ENCODE measurements at regions not wholly inside any gene's neighbourhood (a gene's known extent, or its start where the extent isn't known, plus 50 kb on each side); places are given as distances from the start of the nearest gene placed in this dataset.

DNA sequence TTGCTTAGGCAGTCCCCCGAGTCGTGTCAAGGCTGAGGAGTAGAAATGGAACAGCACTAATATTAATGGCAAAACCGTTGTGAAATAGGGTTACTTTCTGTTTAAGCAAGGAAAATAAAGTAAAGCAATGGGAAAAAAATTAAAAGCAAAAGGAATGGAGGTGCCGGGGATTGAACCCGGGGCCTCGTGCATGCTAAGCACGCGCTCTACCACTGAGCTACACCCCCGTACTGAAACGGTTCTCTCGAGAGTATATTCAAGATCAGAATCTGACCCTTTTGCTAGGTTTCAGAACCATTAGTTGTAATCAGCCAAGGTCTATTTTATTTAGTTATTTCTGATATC lies 85.5 kb downstream of the TRIM27 start:
- peak overlapping the region; percentile 54; the same call in 1 of the 2 replicates for H3K9ac ChIP-seq (ENCODE audit: low read length)
- H3K4me3 ChIP-seq (ENCODE audit: low read length), result peak overlapping the region; percentile 82
- no peaks in the 10 kb centered on the region for H3K9me2 ChIP-seq (replicated peaks; ENCODE audit: insufficient read depth, low read length)
- H2AFZ ChIP-seq (ENCODE audit: low read length), result peak overlapping the region; percentile 86
- no peaks in the 10 kb centered on the region for H4K20me1 ChIP-seq (ENCODE audit: insufficient read depth, low read length)
- H3K79me2 ChIP-seq (ENCODE audit: low read length), result no peaks in the 10 kb centered on the region
- TF ChIP-seq, protein P1, sequence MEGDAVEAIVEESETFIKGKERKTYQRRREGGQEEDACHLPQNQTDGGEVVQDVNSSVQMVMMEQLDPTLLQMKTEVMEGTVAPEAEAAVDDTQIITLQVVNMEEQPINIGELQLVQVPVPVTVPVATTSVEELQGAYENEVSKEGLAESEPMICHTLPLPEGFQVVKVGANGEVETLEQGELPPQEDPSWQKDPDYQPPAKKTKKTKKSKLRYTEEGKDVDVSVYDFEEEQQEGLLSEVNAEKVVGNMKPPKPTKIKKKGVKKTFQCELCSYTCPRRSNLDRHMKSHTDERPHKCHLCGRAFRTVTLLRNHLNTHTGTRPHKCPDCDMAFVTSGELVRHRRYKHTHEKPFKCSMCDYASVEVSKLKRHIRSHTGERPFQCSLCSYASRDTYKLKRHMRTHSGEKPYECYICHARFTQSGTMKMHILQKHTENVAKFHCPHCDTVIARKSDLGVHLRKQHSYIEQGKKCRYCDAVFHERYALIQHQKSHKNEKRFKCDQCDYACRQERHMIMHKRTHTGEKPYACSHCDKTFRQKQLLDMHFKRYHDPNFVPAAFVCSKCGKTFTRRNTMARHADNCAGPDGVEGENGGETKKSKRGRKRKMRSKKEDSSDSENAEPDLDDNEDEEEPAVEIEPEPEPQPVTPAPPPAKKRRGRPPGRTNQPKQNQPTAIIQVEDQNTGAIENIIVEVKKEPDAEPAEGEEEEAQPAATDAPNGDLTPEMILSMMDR (IDR thresholded peaks at IDR 0.05; ENCODE audit: low read length), result no peak
- no peak for TF ChIP-seq EZH2 (optimal IDR thresholded peaks at IDR 0.05; ENCODE audit: low read depth, low read length)
- H3K27me3 ChIP-seq (replicated peaks; ENCODE audit: insufficient read depth, low read length), result peaks cover 10% of the 10 kb centered on the region
- H3K4me2 ChIP-seq (ENCODE audit: low read depth, low read length), result peak overlapping the region; percentile 85
- no peaks in the 10 kb centered on the region for H3K36me3 ChIP-seq (replicated peaks; ENCODE audit: insufficient read depth, low read length)
- peak; percentile 79 for DNase-seq
- peak overlapping the region; percentile 57; the same call in 1 of the 2 replicates for H3K27ac ChIP-seq (ENCODE audit: low read length)
- H3F3A ChIP-seq (ENCODE audit: insufficient read depth, low read length), result peaks cover 8% of the 10 kb centered on the region
- no peaks in the 10 kb centered on the region for H3K4me1 ChIP-seq (ENCODE audit: low read length)
- H3K9me3 ChIP-seq (replicated peaks; ENCODE audit: insufficient read depth, low read length), result no peaks in the 10 kb centered on the region

DNA sequence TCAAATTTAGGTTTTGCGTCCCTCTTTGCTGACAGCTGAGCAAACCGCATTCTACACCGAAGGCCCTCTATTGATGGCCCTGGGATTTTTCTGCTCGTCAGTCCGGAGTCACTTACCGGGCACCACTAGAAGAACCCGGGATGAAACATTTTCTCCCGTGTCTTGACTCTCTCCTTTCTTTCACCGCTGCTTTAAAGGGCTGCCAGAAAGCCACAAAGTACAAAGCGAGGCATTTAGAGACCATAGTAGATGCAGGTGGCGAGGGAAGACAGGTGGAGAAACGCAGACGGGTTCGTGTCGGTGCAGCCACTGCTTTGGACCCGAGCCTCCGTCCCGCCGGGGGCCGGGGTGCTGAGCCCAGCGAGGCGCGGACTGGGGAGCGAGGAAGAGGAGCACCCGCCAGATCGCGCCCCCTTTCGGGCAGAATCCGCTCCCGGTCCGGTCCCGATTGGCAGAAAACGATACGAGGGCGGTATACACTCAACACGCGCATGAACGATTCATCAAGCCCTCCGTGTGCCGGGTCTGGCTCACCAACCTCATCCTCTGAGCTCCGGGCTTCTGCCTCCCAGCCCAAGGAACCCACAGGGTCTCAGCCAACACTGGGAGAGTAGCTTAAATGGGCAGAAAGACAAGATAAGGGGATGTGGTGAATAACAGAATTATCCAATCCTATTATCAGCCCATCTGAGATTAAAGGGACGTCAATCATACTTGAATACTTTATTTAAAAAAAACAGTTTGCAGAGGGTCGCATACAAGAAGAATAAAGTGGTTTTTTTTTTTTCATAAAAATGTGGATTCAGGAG lies 84.9 kb downstream of the TRIM27 start:
- peak; percentile 84 for DNase-seq
- Histone ChIP-seq H4K20me1 (ENCODE audit: insufficient read depth, low read length) (no peaks in the 10 kb centered on the region), H3K9me2 (replicated peaks; ENCODE audit: insufficient read depth, low read length) (no peaks in the 10 kb centered on the region), H3F3A (ENCODE audit: insufficient read depth, low read length) (peaks cover 8% of the 10 kb centered on the region), H3K9ac (ENCODE audit: low read length) (peak overlapping the region; percentile 54; the same call in 1 of the 2 replicates), H3K4me2 (ENCODE audit: low read depth, low read length) (peak overlapping the region; percentile 85), H3K27me3 (replicated peaks; ENCODE audit: insufficient read depth, low read length) (peaks cover 10% of the 10 kb centered on the region), H2AFZ (ENCODE audit: low read length) (peak overlapping the region; percentile 86), H3K9me3 (replicated peaks; ENCODE audit: insufficient read depth, low read length) (no peaks in the 10 kb centered on the region), H3K79me2 (ENCODE audit: low read length) (no peaks in the 10 kb centered on the region), H3K4me1 (ENCODE audit: low read length) (no peaks in the 10 kb centered on the region), H3K36me3 (replicated peaks; ENCODE audit: insufficient read depth, low read length) (no peaks in the 10 kb centered on the region), H3K27ac (ENCODE audit: low read length) (peak overlapping the region; percentile 57; the same call in 1 of the 2 replicates), H3K4me3 (ENCODE audit: low read length) (peak overlapping the region; percentile 82)
- TF ChIP-seq, protein P1 (IDR thresholded peaks at IDR 0.05; ENCODE audit: low read length), result peak; percentile 64
- no peak for TF ChIP-seq EZH2phosphoT487 (IDR thresholded peaks at IDR 0.05; ENCODE audit: low read length)

DNA sequence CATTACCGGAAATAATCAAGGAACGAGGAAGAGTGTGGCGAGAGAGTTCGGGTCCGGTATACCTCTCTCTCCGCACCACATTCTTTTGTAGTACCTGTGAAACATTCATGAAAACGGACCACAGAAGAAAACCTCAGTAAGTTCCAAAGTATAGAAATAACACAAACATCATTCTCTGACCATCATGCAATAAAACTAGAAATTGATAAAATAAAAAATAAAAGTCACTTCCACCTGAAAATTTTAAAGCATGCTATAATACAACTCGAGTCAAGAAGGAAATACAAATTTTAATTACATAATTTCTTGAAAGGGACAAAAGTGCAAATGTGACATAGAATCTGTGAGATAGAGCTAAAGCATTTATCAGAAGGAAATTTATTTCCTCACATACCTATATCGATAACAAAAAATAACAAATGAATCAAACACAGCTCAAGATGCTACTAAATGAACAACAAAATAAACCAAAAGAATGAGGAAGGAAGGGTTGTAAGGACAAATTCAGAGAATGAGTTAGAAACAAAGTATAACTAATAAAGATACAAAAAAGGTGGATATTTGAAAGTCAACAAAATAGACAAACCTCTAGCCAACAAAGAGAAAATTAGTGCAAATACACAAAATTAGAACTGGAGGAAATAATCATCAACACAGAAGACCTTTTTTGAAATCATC lies 84.2 kb downstream of the TRIM27 start:
- Histone ChIP-seq H3K79me2 (ENCODE audit: low read length) (no peaks in the 10 kb centered on the region), H3K9me2 (replicated peaks; ENCODE audit: insufficient read depth, low read length) (no peaks in the 10 kb centered on the region), H3K27ac (ENCODE audit: low read length) (no peak overlapping the region), H3K9ac (ENCODE audit: low read length) (peak overlapping the region; percentile 54; the same call in 1 of the 2 replicates), H3K4me3 (ENCODE audit: low read length) (peak overlapping the region; percentile 82), H2AFZ (ENCODE audit: low read length) (peak overlapping the region; percentile 86), H3K4me2 (ENCODE audit: low read depth, low read length) (peak overlapping the region; percentile 85), H3F3A (ENCODE audit: insufficient read depth, low read length) (peaks cover 8% of the 10 kb centered on the region), H3K27me3 (replicated peaks; ENCODE audit: insufficient read depth, low read length) (peaks cover 10% of the 10 kb centered on the region), H3K9me3 (replicated peaks; ENCODE audit: insufficient read depth, low read length) (no peaks in the 10 kb centered on the region), H3K36me3 (replicated peaks; ENCODE audit: insufficient read depth, low read length) (no peaks in the 10 kb centered on the region), H3K4me1 (ENCODE audit: low read length) (no peaks in the 10 kb centered on the region), H4K20me1 (ENCODE audit: insufficient read depth, low read length) (no peaks in the 10 kb centered on the region)
- no peak for DNase-seq
- no peak for TF ChIP-seq EZH2phosphoT487 (IDR thresholded peaks at IDR 0.05; ENCODE audit: low read length)
- TF ChIP-seq EZH2 (optimal IDR thresholded peaks at IDR 0.05; ENCODE audit: low read depth, low read length), result no peak
- TF ChIP-seq, protein P1 (IDR thresholded peaks at IDR 0.05; ENCODE audit: low read length), result no peak
